ENCODE measurements at regions not wholly inside any gene's neighbourhood (a gene's known extent, or its start where the extent isn't known, plus 50 kb on each side); places are given as distances from the start of the nearest gene placed in this dataset.

- no peak for TF ChIP-seq YY1 (IDR thresholded peaks at IDR 0.05; ENCODE audit: low read depth)
- no peak for TF ChIP-seq EP300 (IDR thresholded peaks at IDR 0.05; ENCODE audit: borderline replicate concordance)
- TF ChIP-seq MAX (IDR thresholded peaks at IDR 0.05) = no peak
- TF ChIP-seq TCF12 (IDR thresholded peaks at IDR 0.05; ENCODE audit: low read depth) = no peak
- no peak for TF ChIP-seq TAF1 (IDR thresholded peaks at IDR 0.05; ENCODE audit: low read depth)
- TF ChIP-seq CEBPB (IDR thresholded peaks at IDR 0.05) = no peak
- no peak for TF ChIP-seq REST (IDR thresholded peaks at IDR 0.05; ENCODE audit: low read depth)
- no peak for TF ChIP-seq RAD21 (IDR thresholded peaks at IDR 0.05; ENCODE audit: low read depth)
- TF ChIP-seq EGR1 (IDR thresholded peaks at IDR 0.05) = no peak
- no peak for TF ChIP-seq NFIC (IDR thresholded peaks at IDR 0.05)
- no peak for TF ChIP-seq FOXM1 (IDR thresholded peaks at IDR 0.05; ENCODE audit: borderline replicate concordance, low read depth)
- no peak for TF ChIP-seq CREB1 (IDR thresholded peaks at IDR 0.05; ENCODE audit: low read depth)
Observed at GRCh38 chr9:82563841-82564240, 499.1 kb downstream of the RASEF start.

All from Ishikawa (cell line).